D721Med (cell line): ENCODE measurements at regions not wholly inside any gene's neighbourhood (a gene's known extent, or its start where the extent isn't known, plus 50 kb on each side); places are given as distances from the start of the nearest gene placed in this dataset.

Experiments
- DNase-seq: peaks from one replicate; pipeline ENCODE4 v3.0.0; 2011; ENCODE audit warnings: low spot score; ENCODE audit not compliant: insufficient read length
- FAIRE-seq: peaks from 2 replicates; lab custom pipeline; 2011; peaks lifted over from hg19 to GRCh38; lab: Jason Lieb, UNC
- TF ChIP-seq, protein P1 (sequence below): IDR thresholded peaks from 2 replicates; pipeline ENCODE4 v1.5.1; 2012; ENCODE audit warnings: mild to moderate bottlenecking, control low read depth; ENCODE audit not compliant: insufficient read depth; ENCODE audit errors: missing control alignments

DNA sequence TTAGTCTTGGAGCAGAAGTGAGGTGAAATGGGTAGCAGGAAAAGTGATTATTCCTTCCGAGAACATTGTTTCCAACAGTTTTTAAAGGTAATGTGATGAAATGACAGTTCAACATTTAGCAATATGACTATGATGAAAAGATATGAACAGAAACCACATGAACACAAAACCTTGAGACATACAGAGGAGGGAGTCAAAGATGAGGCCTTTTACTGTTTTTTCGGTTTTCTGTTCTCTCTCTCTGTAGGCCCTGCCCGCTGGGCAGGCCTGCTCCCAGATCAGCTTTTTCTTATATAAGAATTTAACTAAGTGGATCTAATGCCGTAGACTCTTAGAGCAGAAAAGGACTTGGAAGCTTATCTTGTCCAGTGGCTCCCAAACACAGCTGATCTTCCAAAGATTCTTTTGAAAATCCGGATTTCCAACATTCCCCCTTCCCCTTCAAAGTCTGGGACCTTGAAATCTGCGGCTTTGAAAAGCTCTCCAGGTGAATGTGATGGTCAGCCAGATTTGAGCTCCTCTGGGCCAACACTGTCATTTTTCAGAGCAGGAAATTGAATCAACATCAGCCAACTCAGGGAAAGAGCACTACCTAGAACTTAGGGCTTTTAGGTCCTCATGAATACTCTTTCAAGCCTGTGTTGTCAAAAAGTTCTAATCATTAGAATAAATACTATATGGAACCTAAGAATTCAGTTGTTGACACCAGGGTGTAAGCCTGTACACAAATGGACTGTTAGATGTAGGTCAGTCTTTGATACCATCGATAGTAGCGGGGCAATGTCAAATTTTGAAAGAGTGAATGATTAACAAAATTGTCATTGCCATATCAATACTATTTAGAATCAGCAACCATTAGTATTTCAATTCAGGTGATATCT is 372.7 kb downstream of the SHQ1 start:
- TF ChIP-seq, protein P1, sequence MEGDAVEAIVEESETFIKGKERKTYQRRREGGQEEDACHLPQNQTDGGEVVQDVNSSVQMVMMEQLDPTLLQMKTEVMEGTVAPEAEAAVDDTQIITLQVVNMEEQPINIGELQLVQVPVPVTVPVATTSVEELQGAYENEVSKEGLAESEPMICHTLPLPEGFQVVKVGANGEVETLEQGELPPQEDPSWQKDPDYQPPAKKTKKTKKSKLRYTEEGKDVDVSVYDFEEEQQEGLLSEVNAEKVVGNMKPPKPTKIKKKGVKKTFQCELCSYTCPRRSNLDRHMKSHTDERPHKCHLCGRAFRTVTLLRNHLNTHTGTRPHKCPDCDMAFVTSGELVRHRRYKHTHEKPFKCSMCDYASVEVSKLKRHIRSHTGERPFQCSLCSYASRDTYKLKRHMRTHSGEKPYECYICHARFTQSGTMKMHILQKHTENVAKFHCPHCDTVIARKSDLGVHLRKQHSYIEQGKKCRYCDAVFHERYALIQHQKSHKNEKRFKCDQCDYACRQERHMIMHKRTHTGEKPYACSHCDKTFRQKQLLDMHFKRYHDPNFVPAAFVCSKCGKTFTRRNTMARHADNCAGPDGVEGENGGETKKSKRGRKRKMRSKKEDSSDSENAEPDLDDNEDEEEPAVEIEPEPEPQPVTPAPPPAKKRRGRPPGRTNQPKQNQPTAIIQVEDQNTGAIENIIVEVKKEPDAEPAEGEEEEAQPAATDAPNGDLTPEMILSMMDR = no peak
- DNase-seq (no peak), FAIRE-seq (no peak)

DNA sequence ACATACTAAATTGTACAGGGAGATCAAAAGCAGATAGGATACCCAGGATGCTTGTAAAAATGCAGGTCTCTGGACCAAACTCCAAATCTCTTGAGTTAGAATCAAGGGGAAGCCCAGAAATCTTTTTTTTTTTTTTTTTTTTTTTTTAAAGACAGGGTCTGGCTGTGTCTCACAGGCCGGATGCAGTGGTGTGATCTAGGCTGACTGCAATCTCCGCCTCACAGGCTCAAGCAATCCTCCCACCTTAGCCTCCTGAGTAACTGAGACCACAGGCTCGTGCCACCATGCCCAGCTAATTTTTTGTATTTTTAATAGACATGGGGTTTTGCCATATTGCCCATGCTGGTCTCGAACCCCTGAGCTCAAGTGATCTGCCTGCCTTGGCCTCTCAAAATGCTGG is 373.5 kb downstream of the SHQ1 start:
- no peak for DNase-seq
- TF ChIP-seq, protein P1 = no peak
- no peak for FAIRE-seq

DNA sequence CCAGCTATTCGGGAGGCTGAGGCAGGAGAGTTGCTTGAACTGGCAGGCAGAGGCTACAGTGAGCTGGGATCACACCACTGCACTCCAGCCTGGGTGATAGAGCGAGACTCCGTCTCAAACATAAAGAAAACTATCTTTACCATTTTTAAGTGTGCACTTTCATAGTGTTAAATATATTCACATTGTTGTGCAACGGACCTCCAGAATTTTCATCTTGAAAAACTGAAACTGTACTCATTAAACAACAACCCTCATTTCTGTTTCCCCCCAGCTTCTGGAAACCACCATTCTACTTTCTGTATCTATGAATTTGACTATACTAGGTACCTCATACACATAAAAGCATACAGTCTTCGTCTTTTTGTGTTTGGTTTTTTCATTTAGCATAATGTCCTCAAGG is 375.1 kb downstream of the SHQ1 start:
- FAIRE-seq = no peak
- no peak for DNase-seq
- TF ChIP-seq, protein P1 = no peak

DNA sequence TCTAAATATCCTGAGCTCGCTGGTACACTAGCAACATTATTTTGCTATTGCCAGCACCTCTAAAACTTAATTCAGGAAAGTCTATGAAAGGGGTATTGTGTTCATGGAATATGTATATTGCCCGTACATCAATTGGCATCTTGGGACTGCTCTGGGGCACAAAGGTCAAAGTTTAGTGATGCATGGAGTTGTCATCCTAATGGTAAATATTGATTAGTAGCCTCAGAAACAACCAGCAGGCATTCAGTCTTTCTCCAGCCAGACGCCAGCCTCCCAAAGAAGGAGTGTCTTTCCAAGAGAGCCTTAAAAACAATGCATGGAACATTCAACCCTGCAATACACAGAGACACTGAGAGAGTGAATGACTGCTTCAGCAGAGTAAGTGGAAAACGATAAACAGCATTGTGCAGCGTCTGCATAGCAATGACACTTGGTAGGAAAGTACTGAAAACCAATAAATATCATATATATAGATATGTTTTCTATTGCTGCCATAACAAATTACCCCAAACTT is 377.3 kb downstream of the SHQ1 start:
- TF ChIP-seq, protein P1 = no peak
- no peak for FAIRE-seq

DNA sequence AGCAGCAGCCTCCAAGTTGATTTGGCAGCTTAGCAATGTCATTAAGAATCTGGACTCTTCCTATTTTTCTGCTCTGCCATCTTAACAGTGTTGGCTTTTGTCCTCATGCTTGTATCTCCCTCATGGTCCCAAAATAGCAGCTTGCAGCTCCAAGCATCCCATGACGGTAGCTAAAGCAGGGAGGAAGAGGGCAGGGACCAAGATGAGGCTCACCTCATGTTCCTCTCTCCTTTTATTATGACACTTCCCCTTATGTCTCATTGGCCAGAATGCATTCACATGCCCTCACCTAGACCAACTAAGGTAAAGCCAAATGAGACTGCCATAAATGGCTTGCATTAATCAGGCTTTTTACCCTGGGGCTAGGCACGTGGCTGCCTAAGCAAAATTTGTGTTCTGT is 382.4 kb downstream of the SHQ1 start:
- no peak for FAIRE-seq
- TF ChIP-seq, protein P1 = no peak
- DNase-seq = no peak

More for the DNA sequence above, 377.3 kb downstream of the SHQ1 start:
- no peak for DNase-seq

DNA sequence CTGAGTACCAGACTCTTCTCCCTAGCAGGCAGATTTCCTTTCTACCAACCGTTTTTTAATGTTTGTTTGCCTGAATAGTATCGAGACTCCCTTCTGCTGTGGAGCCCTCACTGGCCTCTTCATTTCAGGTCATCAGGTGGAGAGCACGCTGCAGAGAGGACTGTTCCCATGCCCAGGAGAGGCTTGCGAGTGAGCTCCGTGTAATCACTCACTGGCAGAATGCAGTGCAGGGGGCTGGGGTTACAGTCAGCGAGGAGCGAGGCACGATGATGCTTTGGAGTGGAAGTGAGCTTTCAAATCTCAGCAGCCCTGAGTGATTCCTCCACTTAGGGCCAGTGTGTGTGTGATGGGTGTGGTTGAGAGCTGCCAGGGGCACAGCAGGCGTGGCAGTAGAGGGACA is 385.2 kb downstream of the SHQ1 start:
- no peak for FAIRE-seq
- TF ChIP-seq, protein P1 = no peak
- DNase-seq = no peak

DNA sequence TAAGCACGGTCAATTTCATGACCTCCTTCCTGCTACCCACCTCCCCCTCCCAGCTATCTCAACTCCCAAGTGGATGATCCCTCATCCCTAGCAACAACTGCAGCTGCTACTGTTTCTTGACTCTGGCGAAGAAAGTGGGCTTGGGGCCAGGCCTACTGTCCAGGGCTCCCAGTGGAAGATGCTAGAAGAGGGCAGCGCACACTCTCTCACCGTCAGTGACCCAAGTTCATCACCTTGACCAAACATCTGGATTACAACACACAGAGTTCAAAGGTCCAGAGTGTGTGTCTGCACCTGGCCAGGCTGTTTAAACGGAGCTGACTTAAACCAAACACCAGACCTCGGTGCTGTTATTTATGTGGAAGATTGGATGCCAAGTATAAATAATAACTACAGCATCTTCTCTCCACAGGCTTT is 385.6 kb downstream of the SHQ1 start:
- TF ChIP-seq, protein P1 = no peak
- DNase-seq (no peak), FAIRE-seq (no peak)
